Kidney capillary endothelial cell (primary cell): ENCODE measurements at regions not wholly inside any gene's neighbourhood (a gene's known extent, or its start where the extent isn't known, plus 50 kb on each side); places are given as distances from the start of the nearest gene placed in this dataset.
A peak's percentile ranks its signal among the peaks of the same experiment; 100 is the strongest.
"Not testable (repeated sequence)": the region's sequence is repeated elsewhere in the genome, so short reads cannot be mapped to it uniquely, and the experiment has no call there.

ENCODE experiments used
- DNase-seq: peaks from one replicate; pipeline ENCODE4 v3.0.0-alpha.2; 2018; ENCODE audit warnings: low spot score

DNA sequence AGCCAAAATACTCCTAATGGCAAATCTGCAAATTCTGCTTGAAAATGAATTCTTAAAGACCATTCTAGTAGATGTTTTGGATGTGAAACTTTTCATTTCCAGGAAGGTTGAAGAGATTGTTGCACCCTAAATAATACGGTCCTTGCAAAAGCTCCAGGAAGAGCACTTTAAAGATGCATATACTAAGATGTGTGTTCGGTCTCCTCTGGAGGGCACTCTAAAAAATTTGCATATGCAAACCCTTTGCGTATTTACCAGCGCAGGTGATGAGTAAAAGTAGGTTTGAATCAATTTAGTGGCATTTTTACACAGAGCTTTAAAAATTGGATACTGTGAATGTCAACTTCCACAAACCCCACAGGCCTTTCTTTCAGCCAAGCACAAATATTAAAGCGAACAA is 378.1 kb upstream of the SORCS1 start:
- DNase-seq = no peak

DNA sequence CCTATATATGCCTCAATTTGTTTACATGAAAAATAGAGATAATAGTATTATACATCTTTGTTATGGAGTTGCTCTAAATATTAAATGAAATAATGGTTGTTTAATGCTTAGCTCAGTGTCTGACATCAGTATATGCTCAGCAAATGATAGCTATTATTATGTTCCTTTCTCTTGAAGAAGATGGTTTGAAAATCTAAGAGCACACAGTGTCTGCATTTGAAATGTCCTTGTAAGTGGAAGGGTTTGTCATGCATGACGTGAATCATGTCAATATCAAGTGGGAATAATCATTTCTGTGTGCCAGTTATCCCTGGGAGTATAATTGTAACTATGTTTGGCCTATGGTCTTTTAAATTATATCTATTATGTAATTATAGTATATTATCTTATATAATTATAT is 377.5 kb upstream of the SORCS1 start:
- no peak for DNase-seq

DNA sequence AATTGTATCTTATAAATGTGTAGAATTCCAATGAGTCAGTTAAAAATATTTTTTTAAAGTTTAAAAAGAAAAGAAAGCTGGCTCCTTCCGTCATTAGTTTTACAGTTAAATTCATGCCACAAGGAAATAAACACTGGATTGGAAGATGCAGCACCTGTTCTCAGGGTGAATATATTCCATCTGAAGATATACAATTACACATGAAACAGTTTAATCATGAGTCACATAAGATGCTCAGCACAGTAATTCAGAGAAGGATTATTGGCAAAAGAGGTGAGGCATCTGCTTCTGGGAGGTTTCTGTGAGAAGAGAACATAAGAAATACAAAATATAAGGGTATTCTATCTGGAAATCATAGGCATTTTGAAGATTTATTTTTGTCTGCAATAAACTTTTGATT is 376.5 kb upstream of the SORCS1 start:
- no peak for DNase-seq

DNA sequence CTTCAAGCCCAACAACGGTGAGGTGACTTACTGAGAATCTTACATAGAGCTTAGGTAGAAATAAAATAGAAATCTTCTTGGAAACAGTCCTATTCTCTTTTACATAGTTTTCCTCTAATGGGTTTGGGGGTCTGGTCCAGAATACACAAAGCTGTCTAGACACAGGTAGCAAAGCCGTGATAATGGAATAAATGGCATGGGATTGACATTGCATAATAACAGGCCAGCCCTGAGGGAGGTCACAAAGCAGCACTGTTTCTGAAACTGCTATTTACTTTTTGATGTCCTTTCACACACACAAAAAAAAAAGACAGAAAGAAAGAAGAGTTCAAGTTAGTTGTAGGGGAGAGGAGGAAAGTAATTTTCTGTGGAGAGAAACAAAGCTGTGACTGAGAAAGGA is 364.8 kb upstream of the SORCS1 start:
- DNase-seq = no peak

DNA sequence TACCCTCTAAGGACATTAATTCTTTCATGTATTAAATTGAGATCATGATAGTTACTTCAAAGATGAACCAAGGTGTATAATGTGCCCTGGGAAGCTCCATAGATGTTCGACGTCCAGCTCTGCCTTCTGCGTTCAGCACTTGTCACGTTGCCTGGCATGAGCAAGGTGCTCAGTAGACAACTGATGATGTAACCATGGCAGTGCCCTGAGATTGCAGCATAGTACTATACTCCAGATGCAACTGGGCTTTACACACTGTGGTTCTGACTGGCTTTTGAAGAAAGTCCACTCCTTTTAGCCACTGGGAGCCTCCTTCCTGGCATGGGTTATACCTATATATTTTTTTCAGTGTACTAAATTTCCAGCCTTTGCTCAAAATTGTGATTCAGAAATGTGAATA is 355.8 kb upstream of the SORCS1 start:
- DNase-seq = no peak

DNA sequence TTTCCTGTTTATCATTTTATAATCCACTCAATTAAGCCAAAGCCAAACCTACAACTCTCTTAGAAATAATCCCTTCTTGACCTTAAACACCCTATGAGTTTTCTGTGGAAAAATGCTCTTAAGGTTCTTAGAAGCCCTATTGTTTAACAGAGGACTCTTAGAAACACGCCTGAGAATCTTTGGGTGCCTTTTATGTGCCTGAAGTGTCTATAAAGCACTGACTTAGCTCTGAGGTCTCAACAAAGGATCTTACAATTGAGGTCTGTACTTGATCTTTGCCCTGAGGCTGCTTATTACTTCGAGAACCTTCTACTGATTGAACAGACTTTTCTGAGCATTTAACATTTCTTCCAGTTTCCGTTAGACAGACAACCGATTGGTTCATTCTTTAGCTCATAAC is 353.3 kb upstream of the SORCS1 start:
- DNase-seq = no peak

DNA sequence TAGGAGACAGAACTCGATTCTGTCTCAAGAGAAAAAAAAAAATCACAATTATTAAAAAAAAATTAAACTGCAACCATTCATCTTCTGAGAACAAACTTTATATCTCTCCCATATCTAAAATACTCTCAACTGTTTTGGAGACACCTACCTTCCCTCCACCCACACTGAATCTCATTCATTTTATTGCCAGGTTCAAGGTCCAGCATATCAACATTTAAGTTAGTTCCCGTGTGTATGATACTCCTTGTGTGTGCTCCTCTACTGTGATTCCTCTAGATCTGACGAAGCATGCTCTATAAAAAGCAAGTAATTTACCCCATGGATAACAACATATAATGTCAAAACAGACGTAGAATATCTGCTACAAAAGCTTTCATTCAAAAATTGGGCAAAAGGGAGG is 351.8 kb upstream of the SORCS1 start:
- no peak for DNase-seq

DNA sequence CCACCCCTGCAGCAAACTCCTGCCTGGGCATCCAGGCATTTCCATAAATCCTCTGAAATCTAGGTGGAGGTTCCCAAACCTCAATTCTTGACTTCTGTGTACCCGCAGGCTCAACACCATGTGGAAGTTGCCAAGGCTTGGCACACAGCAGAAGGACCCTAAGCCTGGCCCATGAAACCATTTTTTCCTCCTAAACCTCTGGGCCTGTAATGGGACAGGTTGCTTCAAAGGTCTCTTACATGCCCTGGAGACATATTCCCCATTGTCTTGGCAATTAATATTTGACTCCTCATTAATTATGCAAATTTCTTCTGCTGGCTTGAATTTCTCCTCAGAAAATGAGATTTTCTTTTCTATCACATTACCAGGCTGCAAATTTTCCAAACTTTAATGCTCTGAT is 339.5 kb upstream of the SORCS1 start:
- not testable (repeated sequence) for DNase-seq

DNA sequence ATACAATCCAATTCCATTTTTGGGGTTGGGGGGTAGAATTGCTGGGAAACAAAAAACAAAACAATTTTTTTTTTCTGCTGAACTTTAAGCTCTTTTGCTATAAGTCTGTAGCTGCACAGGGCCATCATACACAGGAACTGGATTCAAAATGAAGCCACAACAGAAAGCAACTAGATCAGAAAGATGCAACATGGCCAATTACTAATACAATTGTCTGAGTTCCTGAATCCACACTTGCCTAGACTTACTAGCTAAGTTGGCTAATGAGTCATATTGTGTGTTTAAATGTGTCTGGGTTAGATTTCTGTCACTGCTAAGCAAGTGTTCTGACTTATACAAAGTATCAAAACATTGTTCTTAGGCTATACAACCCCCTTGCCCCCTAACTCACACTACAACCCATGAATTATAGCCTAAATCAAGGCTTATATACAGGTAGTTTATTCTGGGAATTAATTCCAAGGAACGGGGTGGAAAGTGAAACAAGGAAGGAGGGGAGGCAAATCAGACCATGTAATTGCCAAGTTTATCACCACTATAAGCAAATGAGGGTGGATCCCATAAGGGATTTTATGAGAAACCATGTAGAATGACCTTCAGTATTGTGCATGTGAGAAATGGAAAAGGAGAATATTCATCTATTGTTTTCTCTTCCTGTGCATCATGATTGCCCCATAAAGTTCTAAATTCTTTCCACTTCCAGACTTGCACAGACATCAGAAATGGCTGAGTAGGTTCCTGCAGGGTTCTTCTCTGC is 337.9 kb upstream of the SORCS1 start:
- peak; percentile 54 for DNase-seq

DNA sequence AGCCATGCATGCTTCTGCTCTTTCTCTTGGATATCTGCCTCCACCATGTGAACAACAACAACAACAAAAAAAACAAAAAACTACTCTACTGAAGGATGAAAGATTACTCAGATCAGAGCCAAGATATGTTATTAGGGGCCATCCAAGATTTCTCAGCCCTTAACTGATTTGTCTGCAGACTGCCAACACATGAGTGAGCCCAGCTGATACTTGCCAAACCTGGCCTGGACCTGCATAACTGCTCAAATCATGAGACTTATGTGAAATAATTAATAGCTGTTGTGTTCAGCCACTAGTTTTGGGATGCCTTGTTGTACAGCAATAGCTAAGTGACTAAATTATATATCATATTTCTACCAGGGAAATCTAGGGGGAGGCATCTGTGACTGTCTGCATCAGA is 334.5 kb upstream of the SORCS1 start:
- no peak for DNase-seq

DNA sequence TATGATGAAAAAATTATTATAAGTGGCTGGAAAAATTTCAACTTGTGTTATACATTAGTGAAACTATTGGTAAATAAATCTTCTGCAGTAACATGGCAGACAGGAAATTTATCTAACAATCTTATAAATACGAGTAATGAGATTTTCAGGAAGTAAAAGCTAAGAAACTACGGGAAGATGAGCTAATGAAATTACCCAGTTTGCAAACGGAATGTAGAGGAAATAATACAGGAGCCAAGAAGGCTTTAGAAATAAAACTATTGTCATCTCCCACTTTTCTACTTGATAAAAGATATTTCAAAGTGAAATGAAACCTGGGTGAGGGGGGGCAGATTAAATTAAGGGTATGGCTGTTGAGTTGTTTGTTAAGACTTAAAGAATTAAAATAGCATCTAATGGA is 332.5 kb upstream of the SORCS1 start:
- DNase-seq = no peak

DNA sequence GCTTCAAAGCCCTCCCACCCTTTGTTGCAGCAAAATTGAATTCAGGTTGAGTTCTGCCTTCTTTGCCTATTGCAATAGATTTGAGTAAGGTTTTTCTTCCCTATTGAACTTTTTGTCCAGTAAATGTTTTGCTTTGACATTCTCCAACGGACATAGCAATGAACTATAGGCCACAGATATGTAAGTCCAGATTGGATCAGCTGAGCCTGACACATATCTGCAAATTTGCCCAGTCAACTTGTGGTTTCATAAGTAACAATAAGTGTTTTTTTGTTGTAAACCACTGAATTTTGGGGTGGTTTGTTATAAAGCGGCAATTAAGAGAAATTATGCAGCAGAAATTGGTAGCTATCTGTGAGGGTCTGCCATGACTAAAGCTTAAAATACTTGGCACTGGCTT is 332.1 kb upstream of the SORCS1 start:
- no peak for DNase-seq

DNA sequence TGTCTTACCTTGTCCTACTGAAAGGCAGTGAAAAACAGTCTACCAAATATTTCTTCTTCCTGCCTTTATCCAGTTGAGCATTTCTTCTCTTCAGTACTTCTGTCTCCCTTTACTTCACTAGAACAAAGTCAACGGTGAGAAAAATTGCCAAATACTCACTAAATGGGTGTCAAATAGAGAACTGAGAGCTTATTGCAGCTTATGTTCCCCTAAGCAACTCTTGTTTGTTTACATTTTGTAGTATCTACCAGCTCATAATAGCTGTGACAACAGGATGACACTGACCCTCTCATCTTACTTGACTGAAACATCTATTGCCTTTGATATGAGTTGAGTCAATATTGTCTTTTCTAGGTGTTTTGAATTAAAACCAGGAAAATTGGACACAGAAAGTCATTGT is 327.9 kb upstream of the SORCS1 start:
- no peak for DNase-seq

DNA sequence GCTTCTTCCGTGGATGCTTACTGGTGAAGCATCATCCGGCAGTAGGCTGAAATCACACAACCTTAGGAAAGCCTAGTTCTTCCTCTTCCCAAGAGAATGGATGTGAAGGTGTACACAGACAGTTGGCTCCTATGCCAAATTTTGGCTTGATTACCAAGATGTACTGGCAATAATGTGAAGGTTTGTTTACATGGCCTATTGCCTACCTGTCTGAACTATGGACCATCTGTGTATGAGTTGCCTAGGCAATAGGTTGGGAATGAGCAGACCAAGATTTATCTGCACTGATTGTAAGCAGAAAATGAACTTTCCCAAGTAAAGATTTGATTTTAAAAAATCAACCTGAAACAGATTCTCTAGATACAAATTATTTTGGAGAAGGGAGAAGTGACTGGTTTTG is 325.9 kb upstream of the SORCS1 start:
- no peak for DNase-seq

DNA sequence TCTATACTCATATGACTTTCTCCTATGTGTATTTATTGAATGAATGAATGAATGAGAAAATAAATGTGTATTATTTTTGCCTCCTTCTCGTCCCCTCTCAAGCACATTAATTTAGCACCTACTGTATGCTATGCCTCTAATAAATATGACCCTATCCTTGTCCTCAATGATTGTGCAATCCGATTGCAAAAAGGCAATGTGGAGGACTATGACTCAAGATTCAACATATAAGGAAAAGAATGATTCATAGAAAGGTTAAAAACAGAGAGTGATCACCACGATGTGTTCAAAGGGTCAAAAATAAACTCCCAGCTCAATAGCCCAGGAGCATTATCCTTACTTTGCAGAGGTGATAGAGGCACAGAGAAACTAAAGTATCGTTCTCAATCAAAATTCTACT is 322.8 kb upstream of the SORCS1 start:
- DNase-seq = no peak

DNA sequence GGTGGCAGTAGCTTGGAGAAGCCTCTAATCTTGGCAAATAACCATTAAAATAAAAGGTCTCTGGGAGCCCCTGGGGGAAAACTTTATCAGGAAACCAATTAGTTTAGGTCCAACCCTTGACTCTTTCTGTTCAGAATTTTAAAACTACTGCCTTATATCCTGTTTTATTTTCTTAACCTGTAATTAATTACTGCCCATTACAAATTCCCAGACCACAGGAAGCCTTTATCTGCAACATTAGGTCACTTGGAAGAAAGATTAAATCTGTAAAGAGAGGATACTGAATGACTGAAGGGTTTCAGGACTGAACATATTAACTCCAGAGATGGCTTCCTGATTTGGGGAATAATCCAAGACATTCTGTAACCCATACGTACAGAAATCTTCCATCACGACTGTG is 320.5 kb upstream of the SORCS1 start:
- DNase-seq = no peak

DNA sequence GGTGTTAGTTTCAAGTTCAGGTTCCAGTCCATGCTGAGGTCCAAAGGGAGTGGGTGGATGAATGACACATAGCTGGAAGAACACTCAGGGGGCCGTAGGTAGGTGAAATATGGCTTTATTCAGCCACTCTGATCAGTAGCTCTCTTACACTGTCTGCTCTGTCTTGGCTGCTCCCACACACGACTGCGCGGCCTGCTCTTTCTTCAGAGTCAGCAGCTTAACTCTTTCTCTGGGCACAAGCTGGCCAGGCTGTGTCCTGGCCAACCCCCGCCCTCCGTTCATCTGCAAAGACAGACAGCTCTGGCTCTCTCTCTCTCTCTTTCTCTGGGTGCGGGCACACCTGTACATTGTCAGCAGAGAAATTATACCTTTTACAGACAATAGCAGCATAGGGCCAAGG is 317.4 kb upstream of the SORCS1 start:
- DNase-seq = no peak

DNA sequence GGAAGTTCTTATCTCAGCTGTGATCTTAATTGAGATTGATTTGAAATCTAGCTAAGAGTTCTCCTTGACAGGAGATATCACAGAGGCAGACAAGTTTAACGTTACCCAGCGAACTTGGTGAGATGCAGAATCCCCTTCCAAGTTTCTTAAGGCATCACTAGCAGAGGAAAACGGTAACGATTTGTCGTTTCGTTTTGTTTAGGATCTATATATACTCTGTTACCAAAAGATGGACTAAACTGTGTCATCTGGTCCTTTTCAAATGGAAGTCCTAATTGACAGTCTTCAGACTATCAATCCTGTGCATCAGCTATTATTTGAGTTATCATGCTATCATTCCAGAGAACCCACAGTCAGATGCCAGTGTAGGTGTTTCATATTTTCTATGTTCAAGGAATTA is 316.7 kb upstream of the SORCS1 start:
- DNase-seq = no peak

DNA sequence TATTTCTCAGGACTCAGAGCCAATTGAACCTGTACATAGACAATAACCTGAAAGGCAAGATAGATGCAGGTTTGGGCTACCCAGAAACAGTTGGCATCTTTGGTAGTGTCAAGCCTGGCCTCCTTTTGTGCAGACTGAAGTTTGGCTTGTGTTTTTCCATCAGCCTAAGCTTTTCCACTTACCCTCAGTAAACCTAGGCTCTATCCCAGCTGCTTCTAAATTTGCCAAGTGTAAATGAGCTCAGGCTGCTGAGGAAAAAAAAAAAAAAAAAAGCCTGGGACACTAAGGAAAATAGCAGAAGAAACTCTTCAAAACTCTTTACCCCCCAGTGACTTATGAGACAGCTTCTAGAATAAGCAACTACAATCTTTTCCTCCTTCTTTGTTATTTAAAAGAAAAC is 316.3 kb upstream of the SORCS1 start:
- no peak for DNase-seq

DNA sequence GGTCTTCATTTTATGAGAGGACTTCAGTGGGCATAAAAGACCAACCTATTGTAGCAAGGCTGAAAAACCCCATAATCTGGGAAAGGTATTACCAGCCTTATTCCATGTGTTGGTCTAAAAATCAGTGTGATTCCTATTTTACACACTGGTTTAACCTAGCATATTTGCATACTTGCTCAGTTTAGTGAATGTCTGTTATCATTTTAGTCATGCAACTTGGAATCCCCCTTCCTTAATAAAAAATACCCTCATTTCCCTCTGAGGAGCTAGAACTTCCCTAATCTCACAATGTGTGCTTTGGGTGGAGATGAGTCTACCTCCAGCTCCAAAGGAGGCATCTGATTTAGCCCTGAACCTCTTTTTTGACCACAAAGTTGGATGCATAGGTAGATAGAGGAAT is 312.8 kb upstream of the SORCS1 start:
- DNase-seq = no peak

DNA sequence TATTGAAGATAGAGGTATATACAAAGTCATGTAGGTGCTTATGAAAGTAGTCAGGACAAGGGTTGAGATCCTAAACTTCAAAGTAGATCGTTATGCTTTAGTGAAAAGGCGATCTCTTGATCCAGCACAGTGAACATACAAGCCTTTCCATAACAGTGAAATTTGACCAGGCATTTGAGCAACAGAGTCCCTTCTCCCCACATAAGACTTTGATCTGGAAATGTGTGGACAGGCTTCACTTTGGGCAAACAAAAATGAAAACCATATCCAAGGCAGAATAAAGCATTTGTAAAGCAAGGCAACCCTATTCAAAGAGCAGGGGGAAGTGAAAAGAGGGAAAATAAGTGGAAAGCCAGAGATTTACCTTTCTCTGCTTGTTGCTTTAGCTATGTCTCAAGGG is 311.9 kb upstream of the SORCS1 start:
- no peak for DNase-seq

DNA sequence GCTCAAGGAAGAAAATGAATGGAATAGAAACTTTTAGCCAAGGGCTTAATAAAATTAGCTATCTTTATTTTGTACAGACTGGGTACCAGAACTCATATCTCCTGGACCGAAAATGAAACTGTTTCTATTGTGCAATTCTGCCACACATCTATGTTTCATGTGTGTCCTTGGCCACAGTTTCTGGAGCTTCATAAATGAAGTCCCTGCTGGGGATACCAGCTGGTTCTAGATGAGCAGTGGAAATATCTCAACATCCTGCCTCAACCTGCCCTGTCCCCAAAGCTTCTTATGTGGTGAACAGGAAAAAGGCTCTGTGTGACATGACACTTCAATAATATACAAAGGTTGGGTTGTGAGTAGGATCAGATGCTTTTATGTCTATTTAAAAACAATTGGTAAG is 310.1 kb upstream of the SORCS1 start:
- DNase-seq = no peak

DNA sequence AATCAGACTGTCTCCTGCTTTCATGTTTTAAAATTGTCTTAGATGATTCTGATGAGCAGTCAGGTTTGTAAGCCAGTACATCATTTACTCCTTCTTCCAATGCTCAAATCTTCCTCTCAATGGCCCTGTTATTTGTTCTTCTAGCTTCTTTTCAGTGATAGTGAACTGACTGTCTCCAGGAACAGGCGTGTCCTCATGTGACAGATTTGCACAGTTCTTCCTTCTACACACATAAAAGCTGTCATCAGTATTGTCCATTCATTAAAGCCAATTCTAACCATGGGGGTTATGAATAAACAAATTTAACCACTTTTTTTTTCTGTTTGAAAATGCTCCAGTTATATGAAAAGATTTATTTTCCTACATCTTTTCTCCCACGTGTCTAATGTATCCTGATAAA is 308.7 kb upstream of the SORCS1 start:
- no peak for DNase-seq

DNA sequence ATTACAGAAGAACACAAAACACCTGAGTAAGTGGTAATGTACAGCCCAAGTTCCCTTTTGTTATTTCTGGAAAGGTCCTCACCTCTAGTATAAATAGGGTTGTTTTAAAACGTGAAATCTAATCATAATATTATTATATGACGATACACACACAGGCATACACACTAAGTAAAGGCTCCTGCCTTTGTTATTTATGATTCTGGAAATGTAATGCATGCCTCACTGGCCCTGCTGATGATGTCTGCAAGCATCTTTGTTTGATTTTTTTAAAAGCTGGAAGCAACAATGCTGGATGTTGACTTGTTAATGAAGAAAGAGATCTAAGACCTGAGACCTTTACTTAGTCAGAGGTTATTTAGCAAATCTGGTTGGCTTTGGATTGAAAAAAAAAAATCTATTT is 307.4 kb upstream of the SORCS1 start:
- DNase-seq = no peak

DNA sequence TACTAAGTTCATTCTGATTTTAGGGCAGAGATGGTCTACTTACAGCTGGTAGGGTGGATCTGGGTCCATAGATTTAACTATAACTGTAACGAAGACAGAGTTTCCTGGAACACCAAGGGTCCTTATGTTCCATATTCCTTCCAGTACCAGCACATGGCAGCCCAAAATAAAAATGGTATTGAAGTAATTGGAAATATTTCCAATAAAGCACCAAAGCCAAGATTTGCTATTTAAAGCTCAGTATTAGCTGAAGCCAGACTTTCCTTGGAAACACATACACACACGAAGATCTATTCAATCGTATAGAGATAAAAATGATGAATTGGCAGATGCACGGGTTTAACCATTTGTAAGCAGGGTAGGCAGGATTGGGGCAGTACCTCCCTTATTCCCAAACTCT is 289.1 kb upstream of the SORCS1 start:
- DNase-seq = no peak
